GM12878 (cell line): ENCODE measurements at regions not wholly inside any gene's neighbourhood (a gene's known extent, or its start where the extent isn't known, plus 50 kb on each side); places are given as distances from the start of the nearest gene placed in this dataset.

Source experiments
- ATAC-seq: fragments of 200-7000 bp; cut with Tn5 transposase; 3 replicates; pipeline ENCODE4 v1.9.1; 2020; ENCODE audit warnings: mild to moderate bottlenecking, moderate library complexity
- BruUV-seq: library from RNA; stranded (reverse); fragments of 400-500 nt; replicated peaks from 2 replicates; lab custom pipeline; 2021; lab: Mats Ljungman, UMichigan
- CTCF ChIA-PET: fragments of 300-600 bp; sonication (Branson Sonifier 250); formaldehyde crosslinking; extraction: SDS; loops from one replicate; lab custom pipeline; 2021; ENCODE audit warnings: inconsistent platforms; lab: Yijun Ruan, JAX
- POLR2A ChIA-PET: fragments of 350-600 bp; formaldehyde crosslinking; extraction: SDS; loops from one replicate; lab custom pipeline; 2021; ENCODE audit warnings: inconsistent platforms; lab: Charles Lee
- RAD21 ChIA-PET: fragments of 300-600 bp; sonication (Branson Sonifier 250); formaldehyde crosslinking; loops from one replicate; lab custom pipeline; 2023; ENCODE audit warnings: antibody characterized with exemption; ENCODE audit not compliant: unreplicated experiment; lab: Charles Lee
- SMC1A ChIA-PET: fragments of 300-600 bp; sonication (Branson Sonifier 250); formaldehyde crosslinking; loops from one replicate; lab custom pipeline; 2023; ENCODE audit not compliant: unreplicated experiment, uncharacterized antibody; lab: Charles Lee
- DNase-seq: peaks from one replicate; pipeline ENCODE4 v3.0.0-alpha.2; 2011; ENCODE audit warnings: low read depth, low spot score
- FAIRE-seq: peaks from 3 replicates; lab custom pipeline; 2011; peaks lifted over from hg19 to GRCh38; lab: Jason Lieb, UNC
- H2AFZ ChIP-seq: 2 replicates; pipeline ENCODE4 v1.6.0; 2011; ENCODE audit warnings: low read depth, low read length, control low read depth; ENCODE audit not compliant: control insufficient read depth
- H3K27ac ChIP-seq: 2 replicates; pipeline ENCODE4 v1.5.1; 2011; ENCODE audit warnings: control low read depth; ENCODE audit not compliant: control insufficient read depth, insufficient read depth
- H3K27me3 ChIP-seq, 2 experiments: replicated peaks in 1 of 2; 2 replicates each; pipeline versions ENCODE4 v1.6.0 to v1.6.1; 2011; ENCODE audit warnings: low read length in 1 of 2; ENCODE audit not compliant: control insufficient read depth in 2 of 2, insufficient read depth in 2 of 2
- H3K36me3 ChIP-seq, 2 experiments: 2 replicates each; pipeline ENCODE4 v1.5.1; 2011; ENCODE audit warnings: low read length in 1 of 2; ENCODE audit not compliant: control insufficient read depth in 2 of 2, insufficient read depth in 2 of 2
- H3K4me1 ChIP-seq: 2 replicates; pipeline ENCODE4 v1.6.1; 2011; ENCODE audit warnings: mild to moderate bottlenecking, low read length, moderate library complexity, mixed read lengths; ENCODE audit not compliant: control insufficient read depth, insufficient read depth
- H3K4me2 ChIP-seq: 2 replicates; pipeline ENCODE4 v1.6.0; 2011; ENCODE audit warnings: control low read depth; ENCODE audit not compliant: control insufficient read depth, insufficient read depth
- H3K4me3 ChIP-seq: fragments of 200-600 bp; sonication (generic); 2 replicates; pipeline ENCODE4 v1.5.1; 2016
- H3K79me2 ChIP-seq: 2 replicates; pipeline ENCODE4 v1.6.0; 2011; ENCODE audit warnings: low read length; ENCODE audit not compliant: control insufficient read depth, insufficient read depth
- H3K9ac ChIP-seq: 2 replicates; pipeline ENCODE4 v1.8.0; 2011; ENCODE audit warnings: low read length, control low read depth, mixed read lengths; ENCODE audit not compliant: control insufficient read depth, insufficient read depth
- H3K9me3 ChIP-seq: replicated peaks from 3 replicates; pipeline ENCODE4 v1.5.1; 2011; ENCODE audit warnings: mild to moderate bottlenecking, low read length; ENCODE audit not compliant: control insufficient read depth, insufficient read depth
- H4K20me1 ChIP-seq: 2 replicates; pipeline ENCODE4 v1.6.0; 2011; ENCODE audit not compliant: control insufficient read depth, insufficient read depth
- CHD2 ChIP-seq: IDR thresholded peaks from 2 replicates; pipeline ENCODE4 v1.6.1; 2011; ENCODE audit warnings: low read depth, low read length, improper control_type of control experiment, borderline replicate concordance
- CHD4 ChIP-seq: fragments of 200-600 bp; sonication (generic); IDR thresholded peaks from 2 replicates; pipeline ENCODE4 v1.6.1; 2016; ENCODE audit warnings: mild to moderate bottlenecking
- IRF5 ChIP-seq: fragments of 450-650 bp; IDR thresholded peaks from 2 replicates; pipeline ENCODE4 v1.6.1; 2017; ENCODE audit warnings: borderline replicate concordance
- LARP7 ChIP-seq: fragments of 450-650 bp; IDR thresholded peaks from 2 replicates; pipeline ENCODE4 v1.6.1; 2017; ENCODE audit warnings: mild to moderate bottlenecking
- NFYA ChIP-seq: IDR thresholded peaks from 2 replicates; pipeline ENCODE4 v1.6.1; 2011; ENCODE audit warnings: low read depth, mild to moderate bottlenecking, low read length, improper control_type of control experiment, borderline replicate concordance
- SREBF1 ChIP-seq: IDR thresholded peaks from 2 replicates; pipeline ENCODE4 v1.6.1; 2012; ENCODE audit warnings: mild to moderate bottlenecking, low read length
- TCF3 ChIP-seq: IDR thresholded peaks from 2 replicates; pipeline ENCODE4 v1.6.1; 2012; ENCODE audit warnings: low read depth, mild to moderate bottlenecking, low read length, borderline replicate concordance; ENCODE audit not compliant: insufficient read depth
- ZNF687 ChIP-seq: fragments of 450-650 bp; IDR thresholded peaks from 2 replicates; pipeline ENCODE4 v1.6.1; 2017; ENCODE audit warnings: mild to moderate bottlenecking, moderate library complexity
- WGBS: methylation state at CpG from one replicate; pipeline ENCODE4 v1.1.6; 2016; ENCODE audit warnings: low lambda C conversion rate; ENCODE audit not compliant: insufficient replicate concordance, insufficient coverage; ENCODE audit errors: missing lambda C conversion rate; 5-methylcytosine and 5-hydroxymethylcytosine counted together
- in situ Hi-C: fragments of 300-500 bp; cut with MboI; formaldehyde crosslinking; loops from 9 replicates; pipeline ENCODE4 v1.14.3; 2018; ENCODE audit warnings: mixed read lengths
- intact Hi-C: fragments of 100-400 bp; cut with micrococcal nuclease; formaldehyde crosslinking; loops from one replicate; pipeline ENCODE4 v1.14.2; 2022; ENCODE audit not compliant: unreplicated experiment
- TF ChIP-seq, protein P1 (sequence below): IDR thresholded peaks from 2 replicates; pipeline ENCODE4 v1.6.1; 2012; ENCODE audit warnings: low read depth, low read length, improper control_type of control experiment
- TF ChIP-seq, protein P2 (sequence below): fragments of 450-650 bp; formaldehyde crosslinking; IDR thresholded peaks from 2 replicates; pipeline ENCODE4 v1.4.0; 2022; ENCODE audit warnings: mild to moderate bottlenecking, moderate library complexity

GRCh38 chr3:116950301-116951055 lies 240.9 kb downstream of the TUSC7 start:
- in situ Hi-C loops: no loop called here
- Histone ChIP-seq H3K9ac (no peak overlapping the region), H3K4me3 (no peak overlapping the region), H3K79me2 (no peaks in the 10 kb centered on the region), H3K9me3 (no peaks in the 10 kb centered on the region), H3K27me3 (no peaks in the 10 kb centered on the region; a peak in 1 of 4 replicates), H4K20me1 (no peaks in the 10 kb centered on the region), H3K27ac (no peak overlapping the region), H3K4me1 (no peaks in the 10 kb centered on the region), H3K4me2 (no peak overlapping the region), H3K36me3 (no peaks in the 10 kb centered on the region), H2AFZ (no peak overlapping the region)
- DNase-seq (no peak), FAIRE-seq (no peak), ATAC-seq (no peak)
- 15% methylated on average over 7 of the region's 7 CpGs for WGBS
- RAD21 ChIA-PET: no interaction called here
- CTCF ChIA-PET: interaction anchor here (1.7 kb wide), 1 partner anchor 30 kb away, joined by 3 read pairs; no protein-coding TSS in a partner anchor
- no TSS peak for BruUV-seq
- SMC1A ChIA-PET: no interaction called here
- intact Hi-C loops: no loop called here
- POLR2A ChIA-PET: no interaction called here
- TF ChIP-seq, protein P1, sequence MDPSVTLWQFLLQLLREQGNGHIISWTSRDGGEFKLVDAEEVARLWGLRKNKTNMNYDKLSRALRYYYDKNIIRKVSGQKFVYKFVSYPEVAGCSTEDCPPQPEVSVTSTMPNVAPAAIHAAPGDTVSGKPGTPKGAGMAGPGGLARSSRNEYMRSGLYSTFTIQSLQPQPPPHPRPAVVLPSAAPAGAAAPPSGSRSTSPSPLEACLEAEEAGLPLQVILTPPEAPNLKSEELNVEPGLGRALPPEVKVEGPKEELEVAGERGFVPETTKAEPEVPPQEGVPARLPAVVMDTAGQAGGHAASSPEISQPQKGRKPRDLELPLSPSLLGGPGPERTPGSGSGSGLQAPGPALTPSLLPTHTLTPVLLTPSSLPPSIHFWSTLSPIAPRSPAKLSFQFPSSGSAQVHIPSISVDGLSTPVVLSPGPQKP: no peak
- TF ChIP-seq, protein P2, sequence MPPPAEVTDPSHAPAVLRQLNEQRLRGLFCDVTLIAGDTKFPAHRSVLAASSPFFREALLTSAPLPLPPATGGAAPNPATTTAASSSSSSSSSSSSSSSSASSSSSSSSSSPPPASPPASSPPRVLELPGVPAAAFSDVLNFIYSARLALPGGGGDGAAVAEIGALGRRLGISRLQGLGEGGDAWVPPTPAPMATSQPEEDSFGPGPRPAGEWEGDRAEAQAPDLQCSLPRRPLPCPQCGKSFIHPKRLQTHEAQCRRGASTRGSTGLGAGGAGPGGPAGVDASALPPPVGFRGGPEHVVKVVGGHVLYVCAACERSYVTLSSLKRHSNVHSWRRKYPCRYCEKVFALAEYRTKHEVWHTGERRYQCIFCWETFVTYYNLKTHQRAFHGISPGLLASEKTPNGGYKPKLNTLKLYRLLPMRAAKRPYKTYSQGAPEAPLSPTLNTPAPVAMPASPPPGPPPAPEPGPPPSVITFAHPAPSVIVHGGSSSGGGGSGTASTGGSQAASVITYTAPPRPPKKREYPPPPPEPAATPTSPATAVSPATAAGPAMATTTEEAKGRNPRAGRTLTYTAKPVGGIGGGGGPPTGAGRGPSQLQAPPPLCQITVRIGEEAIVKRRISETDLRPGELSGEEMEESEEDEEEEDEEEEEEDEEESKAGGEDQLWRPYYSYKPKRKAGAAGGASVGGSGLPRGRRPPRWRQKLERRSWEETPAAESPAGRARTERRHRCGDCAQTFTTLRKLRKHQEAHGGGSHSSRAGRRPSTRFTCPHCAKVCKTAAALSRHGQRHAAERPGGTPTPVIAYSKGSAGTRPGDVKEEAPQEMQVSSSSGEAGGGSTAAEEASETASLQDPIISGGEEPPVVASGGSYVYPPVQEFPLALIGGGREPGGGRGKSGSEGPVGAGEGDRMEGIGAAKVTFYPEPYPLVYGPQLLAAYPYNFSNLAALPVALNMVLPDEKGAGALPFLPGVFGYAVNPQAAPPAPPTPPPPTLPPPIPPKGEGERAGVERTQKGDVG (CRISPR knock-in tag): no peak
- TF ChIP-seq ZNF687: no peak
- TF ChIP-seq TCF3: no peak
- TF ChIP-seq SREBF1: no peak
- no peak for TF ChIP-seq CHD4
- TF ChIP-seq CHD2: no peak
- no peak for TF ChIP-seq NFYA
- TF ChIP-seq LARP7: no peak
- TF ChIP-seq IRF5: no peak
